Endothelial cell of umbilical vein (primary cell): ENCODE measurements at regions not wholly inside any gene's neighbourhood (a gene's known extent, or its start where the extent isn't known, plus 50 kb on each side); places are given as distances from the start of the nearest gene placed in this dataset.

ENCODE experiments used
- CTCF ChIP-seq, 2 donors: IDR thresholded peaks; 1 replicate in 1 of 2; 2 replicates in 1 of 2; pipeline ENCODE4 v1.5.1; 2011; ENCODE audit warnings: low read length in 2 of 2, mild to moderate bottlenecking in 2 of 2, moderate library complexity in 2 of 2, control low read depth in 1 of 2, inconsistent platforms in 1 of 2, low read depth in 1 of 2; ENCODE audit not compliant: insufficient read depth in 1 of 2; ENCODE audit errors: extremely low read depth in 1 of 2
- POLR2A ChIP-seq: IDR thresholded peaks from 2 replicates; pipeline ENCODE4 v1.6.1; 2012; ENCODE audit warnings: low read depth, mild to moderate bottlenecking, control low read depth, low read length
- POLR2AphosphoS5 ChIP-seq: IDR thresholded peaks from 2 replicates; pipeline ENCODE4 v1.6.1; 2012; ENCODE audit warnings: low read depth, mild to moderate bottlenecking, control low read depth, low read length, moderate library complexity; ENCODE audit not compliant: insufficient read depth
- TF ChIP-seq, protein P1 (sequence below): IDR thresholded peaks from 2 replicates; pipeline ENCODE4 v1.6.1; 2011; ENCODE audit not compliant: insufficient read depth, insufficient read length

DNA sequence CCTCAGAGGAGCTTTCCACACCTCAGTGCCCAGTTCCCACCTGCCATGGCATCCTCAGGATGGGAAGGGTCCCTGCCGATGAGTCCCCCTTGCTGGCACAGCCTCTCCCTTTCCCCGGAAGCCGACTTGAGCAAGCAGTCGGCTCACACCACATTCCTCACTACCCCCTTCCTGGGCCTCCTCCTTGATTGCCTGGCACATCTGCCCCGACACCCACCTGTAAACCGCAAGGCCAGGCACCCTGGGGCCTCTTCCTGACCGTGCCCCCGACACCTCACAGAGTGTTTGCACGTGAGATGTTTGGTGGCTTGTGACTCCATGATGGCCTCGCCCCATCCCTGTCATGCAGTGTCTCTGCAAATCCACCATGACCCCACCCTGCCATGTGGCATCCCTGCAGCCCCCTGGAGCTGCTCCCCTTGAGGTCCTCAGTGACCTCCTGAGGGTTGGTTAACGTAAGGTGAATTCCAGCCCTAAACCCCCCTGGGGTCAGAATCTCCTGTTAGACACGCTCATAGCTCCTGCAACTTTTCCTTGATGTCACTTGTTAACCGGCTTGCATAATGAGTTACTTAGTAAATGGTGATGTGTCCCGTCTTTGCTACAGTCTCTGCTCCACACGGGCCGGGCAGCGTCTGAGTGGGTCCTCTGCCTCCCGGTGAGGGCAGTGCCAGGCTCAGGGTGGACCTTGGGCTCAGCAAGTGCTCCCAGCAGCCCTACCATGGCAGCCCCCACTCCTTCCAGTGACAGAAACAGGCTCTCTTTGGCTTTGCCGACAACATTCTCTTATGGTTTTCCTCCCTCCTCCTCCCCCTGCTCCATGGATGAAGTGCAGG is 115.9 kb upstream of the FRMD1 start:
- TF ChIP-seq POLR2AphosphoS5 (no peak), POLR2A (no peak), CTCF (IDR thresholded peaks at IDR 0.05; ENCODE audit: extremely low read depth in 1 of 2, insufficient read depth in 1 of 2, low read depth in 1 of 2, low read length in 2 of 2) (no peak)
- TF ChIP-seq, protein P1, sequence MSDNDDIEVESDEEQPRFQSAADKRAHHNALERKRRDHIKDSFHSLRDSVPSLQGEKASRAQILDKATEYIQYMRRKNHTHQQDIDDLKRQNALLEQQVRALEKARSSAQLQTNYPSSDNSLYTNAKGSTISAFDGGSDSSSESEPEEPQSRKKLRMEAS: no peak
